B cell (primary cell): ENCODE measurements at regions not wholly inside any gene's neighbourhood (a gene's known extent, or its start where the extent isn't known, plus 50 kb on each side); places are given as distances from the start of the nearest gene placed in this dataset.

Experiments
- CTCF ChIP-seq: fragments of 200-600 bp; IDR thresholded peaks from one replicate; pipeline ENCODE4 v1.8.0; 2022; ENCODE audit warnings: antibody characterized with exemption, mild to moderate bottlenecking
- EZH2 ChIP-seq: IDR thresholded peaks from 2 replicates; pipeline ENCODE4 v1.6.1; 2012; ENCODE audit warnings: borderline replicate concordance, low read depth, mild to moderate bottlenecking, moderate library complexity, low read length; ENCODE audit not compliant: insufficient read depth, poor library complexity, severe bottlenecking

GRCh38 chr3:116940719-116941118, 231.1 kb downstream of the TUSC7 start:
- TF ChIP-seq CTCF, result no peak
- no peak for TF ChIP-seq EZH2
